Stimulated activated CD4-positive, alpha-beta T cell treated with anti-CD3 and anti-CD28 coated beads, Interleukin-12 subunit alpha, Interleukin-12 subunit beta, amount 100 ng/mL, for 48 hours (primary cell): ENCODE measurements at regions not wholly inside any gene's neighbourhood (a gene's known extent, or its start where the extent isn't known, plus 50 kb on each side); places are given as distances from the start of the nearest gene placed in this dataset.
"Not testable (repeated sequence)": the region's sequence is repeated elsewhere in the genome, so short reads cannot be mapped to it uniquely, and the experiment has no call there.

Experiments
- DNase-seq, 3 donors: peaks; one replicate each; pipeline ENCODE4 v3.0.0-alpha.2; 2020; ENCODE audit warnings: low read depth in 2 of 3, low spot score in 1 of 3

DNA sequence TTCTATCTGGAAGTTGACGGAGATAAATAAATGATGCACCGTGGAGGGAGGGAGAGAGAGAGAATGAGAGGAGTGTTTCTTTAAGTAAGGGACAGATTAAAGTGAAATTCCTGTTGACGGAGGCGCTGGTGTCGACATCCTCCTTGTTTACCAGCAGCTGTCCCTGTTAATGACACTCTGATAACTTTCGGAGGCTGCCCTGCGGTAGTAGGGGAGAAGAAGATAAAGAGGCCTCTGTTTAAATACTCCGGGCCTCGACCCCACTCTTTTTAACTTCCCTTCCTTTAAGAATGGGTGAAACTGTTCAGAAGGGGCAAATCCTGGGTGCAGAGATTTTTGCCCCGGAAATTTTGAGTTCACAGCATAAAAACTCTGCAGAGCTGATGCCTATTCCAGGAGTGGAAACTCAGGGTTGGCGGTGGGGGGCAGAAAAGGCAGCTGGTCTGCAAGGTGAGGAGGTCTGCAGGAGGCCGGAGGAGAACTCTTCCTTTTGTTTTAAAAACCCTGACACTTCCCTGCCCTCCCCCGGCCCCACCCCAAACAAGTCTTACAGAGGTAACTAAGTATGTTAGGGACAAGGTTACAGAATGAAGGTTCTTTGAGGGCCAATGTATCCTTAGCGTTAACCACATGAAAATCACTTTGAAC is 276.6 kb upstream of the NR2F2 start:
- no peak for DNase-seq

DNA sequence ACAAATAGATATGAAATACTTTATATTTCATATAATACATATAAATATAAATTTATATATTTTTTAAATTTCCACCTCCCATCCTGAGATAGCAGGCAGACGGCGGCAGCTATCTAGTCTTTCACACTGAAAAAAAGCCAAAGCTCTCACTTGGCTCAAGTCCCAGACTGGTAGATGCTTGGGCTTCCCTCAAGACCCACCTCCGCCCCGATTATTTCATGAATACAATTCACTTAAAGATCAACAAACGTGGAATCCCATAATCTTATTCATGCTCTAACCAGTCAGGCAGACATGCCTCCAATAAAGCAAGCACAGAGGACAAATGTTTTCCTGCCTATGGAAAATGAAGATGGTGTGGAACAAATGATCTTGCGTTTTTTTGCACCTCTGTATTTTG is 275.9 kb upstream of the NR2F2 start:
- DNase-seq = no peak

DNA sequence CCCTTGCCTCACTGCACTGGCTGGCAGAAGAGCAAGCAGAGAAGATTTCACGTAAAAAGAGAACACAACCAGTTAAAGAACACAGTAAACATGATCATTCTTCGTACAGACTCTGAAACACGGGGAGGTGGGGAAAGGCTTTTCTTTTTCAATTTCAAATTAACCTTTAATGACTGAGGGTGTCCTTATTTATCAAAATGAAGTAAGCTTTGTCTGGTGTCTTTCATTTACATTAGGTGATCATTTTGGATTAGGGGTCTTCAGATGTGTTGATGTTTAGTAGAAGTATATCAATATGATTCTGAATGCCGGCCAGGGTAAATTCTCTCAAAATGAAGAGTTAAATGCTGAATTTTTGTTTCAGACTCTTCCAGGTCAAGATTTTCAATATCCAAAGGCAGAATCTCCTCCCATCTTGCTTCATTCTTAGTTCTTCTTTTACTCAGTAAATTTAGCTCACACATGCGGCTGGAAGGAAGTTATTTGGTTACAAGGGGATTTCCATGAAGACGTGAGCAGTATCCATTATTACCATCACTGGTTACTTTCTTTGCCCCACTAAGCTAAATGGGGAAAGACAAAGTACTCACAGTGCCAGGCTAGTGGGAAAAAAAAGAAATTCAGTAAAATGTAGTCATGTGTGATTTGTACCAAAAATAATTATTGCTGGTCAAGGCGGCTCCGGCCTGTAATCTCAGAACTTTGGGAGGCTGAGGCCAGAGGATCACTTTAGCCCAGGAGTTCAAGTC is 272.2 kb upstream of the NR2F2 start:
- no peak for DNase-seq

DNA sequence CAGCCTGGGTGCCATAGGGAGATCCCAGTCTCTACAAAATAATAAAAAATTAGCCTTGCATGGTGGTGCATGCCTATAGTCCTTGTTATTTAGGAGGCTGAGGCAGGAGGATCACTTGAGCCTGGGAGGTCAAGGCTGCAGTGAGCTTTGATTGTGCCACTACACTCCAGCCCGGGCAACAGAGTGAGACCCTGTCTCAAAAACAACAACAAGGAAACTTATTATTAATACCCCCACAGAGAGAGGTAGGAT is 271.7 kb upstream of the NR2F2 start:
- DNase-seq = not testable (repeated sequence)

DNA sequence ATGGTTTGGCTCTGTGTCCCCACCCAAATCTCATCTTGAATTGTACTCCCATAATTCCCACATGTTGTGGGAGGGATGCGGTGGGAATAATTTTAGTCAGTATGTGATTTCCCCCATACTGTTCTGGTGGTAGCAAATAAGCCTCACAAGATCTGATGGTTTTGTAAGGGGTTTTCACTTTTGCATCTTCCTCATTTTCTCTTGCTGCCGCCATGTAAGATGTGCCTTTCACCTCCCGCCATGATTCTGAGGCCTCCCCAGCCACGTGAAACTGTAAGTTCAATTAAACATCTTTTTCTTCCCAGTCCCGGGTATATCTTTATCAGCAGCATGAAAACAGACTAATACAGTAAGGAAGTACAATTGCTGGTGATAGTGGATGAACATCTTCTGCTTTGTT is 269.9 kb upstream of the NR2F2 start:
- DNase-seq = not testable (repeated sequence)

DNA sequence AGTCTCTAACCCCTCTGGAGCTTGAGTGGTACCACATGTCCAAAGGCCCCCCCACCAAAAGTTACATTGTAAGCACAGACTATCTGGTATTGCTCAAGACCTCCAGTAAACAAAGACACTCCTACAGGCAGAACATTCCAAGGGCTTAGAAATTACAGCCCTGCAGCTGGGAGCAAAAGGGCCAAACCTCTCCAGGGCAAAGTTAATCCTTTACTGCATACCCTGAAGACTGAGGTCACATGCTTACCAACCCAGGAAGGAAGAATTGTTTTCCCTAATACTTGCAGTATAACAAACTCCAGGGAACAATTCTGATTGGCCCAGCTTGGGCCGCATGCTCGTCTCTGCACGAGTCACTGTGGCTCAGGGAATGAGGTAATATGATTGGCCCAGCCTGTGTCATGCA is 266.1 kb upstream of the NR2F2 start:
- DNase-seq = no peak

DNA sequence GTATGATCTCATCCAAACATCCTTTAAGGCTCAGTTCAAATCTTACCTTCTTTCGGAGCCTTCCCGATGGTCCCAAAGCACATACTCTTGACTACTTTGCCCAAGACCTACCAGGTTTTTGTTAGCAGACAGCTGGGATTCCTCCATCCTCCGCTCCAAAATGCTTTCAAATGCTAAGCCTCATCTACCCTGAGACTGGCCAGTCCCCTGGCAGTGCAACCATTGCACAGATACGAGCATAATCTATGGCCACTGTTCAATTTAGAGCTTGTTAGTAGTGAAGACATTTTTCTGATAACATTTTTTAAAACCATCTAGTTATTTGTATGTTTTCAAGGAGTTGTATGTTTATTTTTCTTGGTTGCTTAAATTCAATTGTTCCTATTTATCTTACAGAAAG is 264.4 kb upstream of the NR2F2 start:
- DNase-seq = no peak

DNA sequence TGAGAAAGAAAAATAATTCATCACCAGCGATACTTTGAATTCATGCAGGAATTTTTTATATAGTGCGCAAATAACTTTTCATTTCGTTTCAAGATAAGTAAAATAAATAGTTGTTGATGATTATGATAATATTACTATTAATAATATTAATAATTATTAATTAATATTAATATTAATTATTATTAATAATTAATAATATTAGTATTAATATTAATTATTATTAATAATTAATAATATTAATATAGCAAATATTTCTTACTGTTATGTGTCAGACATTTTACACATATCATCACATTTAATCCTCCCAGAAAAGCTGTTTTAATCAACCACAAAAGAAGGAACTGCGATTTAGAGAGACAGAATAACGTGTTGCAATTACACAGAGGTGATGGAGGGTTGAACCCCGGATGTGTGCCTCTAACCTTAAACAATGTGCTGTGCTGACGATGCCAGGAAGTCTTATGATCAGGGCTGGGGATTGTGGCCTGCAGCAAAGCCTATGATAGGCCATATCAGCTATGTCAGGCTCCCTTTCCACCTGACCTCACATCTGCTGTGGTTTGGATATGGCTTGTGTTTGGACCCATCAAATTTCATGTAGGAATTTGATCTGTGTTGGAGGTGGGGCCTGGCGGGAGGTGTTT is 263.5 kb upstream of the NR2F2 start:
- DNase-seq = no peak

DNA sequence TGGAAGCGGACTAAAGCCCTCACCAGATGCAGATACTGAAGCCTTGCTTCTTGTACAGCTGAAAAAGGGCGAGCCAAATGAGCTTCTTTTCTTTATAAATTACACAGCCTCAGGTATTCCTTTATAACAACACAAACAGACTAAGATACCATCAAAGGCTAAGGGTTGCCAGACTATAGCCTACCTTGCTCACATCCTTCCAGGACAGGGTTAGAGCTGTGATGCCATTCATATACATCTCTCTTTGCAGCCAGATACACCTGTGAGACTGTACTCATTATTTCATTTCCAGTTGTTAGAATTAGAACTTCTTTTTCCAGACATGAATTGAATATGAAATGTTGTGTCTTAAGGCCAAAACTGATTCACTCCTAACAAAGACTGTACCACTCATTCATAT is 262.8 kb upstream of the NR2F2 start:
- DNase-seq = no peak

DNA sequence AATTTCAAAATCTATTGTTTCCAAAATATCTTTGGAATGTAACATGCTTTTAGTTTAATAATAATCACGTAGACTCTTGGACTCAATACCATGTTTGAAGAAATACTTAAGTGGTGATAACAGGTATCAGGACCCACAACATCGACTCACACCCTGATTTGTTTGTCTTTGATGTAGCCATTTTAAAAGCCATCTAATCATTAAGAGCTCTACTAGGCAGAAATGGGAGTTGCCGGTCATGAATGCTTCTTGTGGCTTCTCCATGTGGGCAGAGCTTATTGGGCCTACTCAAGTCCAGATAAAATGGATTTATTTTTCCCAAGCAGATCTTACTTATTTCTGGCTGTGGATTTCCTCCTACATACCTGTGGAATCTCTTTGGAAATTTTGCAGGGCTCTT is 261.6 kb upstream of the NR2F2 start:
- no peak for DNase-seq

DNA sequence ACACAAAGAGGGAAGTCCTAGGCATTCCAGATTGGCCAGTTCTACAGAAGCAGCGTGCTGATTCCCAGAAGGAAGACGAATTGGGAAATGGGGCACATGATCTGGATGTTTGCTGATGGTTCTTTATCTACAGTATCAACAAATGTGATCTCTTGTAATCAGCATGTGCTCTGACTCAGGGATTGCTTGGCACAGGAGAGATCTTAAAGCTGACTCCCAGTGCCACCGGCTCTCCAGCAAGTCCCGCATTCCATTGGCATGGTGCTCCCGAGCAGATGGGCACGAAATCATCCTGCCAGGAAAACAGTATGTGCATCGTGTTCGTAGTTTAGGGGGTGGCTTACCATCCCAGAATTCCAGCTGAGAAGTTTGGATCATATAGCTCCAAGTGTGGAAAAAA is 259.9 kb upstream of the NR2F2 start:
- DNase-seq = no peak

DNA sequence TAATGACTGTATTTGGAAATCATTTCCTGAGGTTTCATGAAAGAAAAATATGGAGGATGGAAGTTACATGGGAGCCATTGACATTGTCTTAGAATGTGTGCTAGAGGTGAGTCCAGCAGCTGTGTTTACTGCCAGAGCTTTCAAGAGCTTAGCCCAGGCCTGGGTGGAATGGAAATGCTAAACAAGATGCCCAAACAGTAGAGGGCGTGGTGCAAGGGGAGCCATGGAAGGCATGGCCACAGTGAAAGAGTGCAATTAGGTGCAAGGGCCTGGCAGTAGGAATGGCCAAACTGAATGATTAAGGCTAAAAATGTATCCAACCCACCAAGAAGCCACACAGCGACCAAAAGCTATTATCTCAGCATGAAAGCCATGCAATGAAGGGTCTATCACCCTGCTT is 257.7 kb upstream of the NR2F2 start:
- no peak for DNase-seq

DNA sequence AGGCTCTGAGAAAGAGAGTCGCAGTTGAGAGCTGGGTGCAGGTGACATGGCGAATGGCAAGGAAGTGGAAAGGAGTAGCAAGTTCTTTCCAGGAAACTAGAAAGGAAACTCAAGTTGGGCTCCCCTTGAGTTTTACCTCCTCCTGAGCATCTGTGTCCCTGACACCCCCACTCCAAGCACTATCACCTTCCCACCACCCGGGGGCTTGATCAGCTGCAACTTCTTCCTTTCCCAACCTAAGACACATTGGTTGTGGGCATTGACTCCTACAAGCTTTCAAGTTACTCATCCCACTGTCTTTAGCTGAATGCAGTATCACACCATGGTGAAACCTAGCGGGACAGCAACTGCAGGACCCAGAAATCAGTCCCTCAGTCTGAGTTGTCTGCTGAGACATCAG is 256.6 kb upstream of the NR2F2 start:
- no peak for DNase-seq

DNA sequence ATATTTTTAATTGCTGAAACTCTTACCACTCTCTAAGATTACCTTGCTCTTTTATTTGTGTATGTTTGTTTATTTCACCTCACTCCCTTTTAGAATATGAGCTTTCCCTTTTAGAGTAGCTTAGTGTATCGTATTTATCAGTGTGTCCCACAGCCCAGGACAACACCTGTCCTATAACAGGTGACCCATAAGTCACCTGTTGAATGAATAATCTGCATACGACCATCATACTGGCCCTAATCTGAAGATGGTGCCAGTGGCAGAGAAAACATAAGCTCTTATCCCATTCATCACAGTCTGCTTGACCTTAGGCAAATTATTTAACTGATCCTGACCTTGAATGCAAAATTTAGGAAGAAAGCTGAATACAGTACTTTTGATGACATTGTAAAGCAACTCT is 254.6 kb upstream of the NR2F2 start:
- no peak for DNase-seq

DNA sequence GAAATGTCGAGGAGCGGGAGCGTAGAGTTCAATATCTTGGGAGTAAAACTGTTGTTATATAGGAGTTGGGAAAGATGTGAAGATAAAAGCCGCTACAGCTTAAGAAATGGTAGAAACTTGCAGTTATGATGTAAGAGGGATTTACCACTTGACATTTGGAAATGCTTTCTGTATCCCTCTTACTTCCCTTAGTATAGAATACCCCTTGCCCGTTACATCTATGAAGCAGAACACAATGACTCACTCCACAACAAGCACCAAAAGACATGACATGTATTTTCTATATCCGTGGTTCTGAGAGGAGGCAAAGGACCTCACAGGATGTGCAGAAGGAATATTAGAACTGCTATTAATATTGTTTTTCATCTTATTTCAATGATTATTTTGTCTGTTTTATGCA is 254.2 kb upstream of the NR2F2 start:
- DNase-seq = no peak

DNA sequence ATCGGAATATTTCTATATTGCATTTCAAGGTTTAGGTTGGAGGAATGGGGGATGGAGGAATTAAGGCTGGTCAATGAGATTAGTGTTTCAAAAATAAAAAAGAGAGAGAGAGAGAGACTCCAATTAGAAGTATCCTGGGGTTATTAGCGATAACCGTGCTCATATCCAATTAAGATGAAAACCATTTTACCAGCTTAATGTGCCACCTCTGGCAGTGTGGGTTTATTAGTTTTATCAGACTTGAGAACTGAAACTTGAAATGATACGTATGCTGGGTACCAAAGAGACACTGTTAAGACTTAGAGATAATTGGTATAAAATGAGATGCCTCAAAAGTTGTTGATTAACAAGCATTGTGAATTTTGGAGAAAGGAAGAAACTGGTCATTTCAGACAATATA is 251.5 kb upstream of the NR2F2 start:
- DNase-seq = no peak

DNA sequence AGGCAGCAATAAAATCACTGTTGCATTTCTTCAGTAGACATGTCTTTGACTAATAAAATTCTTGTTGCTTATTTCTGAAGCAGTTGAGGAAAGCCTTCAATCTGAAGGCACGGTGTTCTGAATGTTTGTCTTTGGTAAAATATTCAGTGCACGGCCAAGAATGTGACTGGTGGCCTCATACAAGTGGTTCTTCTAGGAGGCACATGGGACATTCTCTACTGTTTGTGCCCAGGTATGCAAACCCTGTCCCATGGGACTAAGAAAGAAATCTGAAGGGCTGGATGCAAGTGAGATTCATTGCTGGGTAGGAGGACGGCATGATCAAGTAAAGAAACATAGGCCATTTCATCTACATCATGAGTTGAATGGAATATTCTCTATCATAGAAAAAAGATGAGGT is 250.6 kb upstream of the NR2F2 start:
- DNase-seq = no peak

DNA sequence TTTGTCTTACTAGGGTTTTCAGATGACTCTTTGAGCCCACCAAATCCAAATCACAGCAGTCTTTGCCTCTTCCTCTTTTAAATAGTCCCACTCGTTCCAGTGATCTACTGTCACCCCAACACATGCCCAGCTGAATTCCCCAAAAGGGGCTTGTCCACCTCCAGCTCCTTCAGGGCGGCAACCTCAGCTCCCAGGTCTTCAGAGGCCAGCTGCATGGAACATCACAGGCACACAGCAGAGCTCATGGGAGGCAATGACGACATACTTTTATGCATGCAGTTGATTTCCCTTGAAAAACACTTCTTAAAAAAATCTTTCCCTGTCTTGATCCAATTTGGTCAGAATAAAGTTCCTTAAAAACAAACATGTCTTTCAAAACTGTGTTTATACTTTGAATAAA is 244.3 kb upstream of the NR2F2 start:
- no peak for DNase-seq

DNA sequence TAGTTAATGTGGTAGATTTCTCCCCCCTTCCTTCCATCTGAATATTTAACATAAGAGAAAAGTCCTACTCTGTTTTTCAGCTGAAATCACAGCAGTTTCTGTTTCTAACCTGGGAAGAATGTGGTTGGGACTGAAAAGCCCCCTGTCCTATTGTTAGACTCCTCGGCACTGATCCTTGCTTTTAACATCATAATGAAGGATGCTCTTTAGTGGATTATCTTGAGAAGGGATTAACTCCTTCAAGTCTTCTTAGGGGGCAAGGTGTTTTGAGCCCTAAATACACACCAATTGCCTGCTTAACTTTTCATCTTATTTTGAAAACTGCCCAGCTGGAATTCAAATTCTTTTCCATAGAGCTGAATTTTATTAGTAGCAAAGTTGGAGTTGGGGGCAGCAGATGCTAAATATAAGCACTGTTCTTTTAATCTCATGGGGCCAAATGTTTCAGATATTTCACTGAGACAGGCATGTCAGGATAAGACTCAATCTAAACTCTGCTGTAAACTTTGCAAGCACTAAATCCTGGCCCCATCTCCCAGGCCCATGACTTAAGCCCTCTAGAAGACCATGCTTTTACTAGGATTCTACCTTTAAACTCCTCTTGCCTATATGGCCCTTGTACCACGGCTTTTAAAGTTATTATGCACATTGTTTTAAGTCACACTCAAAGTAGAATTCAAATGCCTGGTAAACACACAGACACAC is 243.2 kb upstream of the NR2F2 start:
- DNase-seq = no peak

DNA sequence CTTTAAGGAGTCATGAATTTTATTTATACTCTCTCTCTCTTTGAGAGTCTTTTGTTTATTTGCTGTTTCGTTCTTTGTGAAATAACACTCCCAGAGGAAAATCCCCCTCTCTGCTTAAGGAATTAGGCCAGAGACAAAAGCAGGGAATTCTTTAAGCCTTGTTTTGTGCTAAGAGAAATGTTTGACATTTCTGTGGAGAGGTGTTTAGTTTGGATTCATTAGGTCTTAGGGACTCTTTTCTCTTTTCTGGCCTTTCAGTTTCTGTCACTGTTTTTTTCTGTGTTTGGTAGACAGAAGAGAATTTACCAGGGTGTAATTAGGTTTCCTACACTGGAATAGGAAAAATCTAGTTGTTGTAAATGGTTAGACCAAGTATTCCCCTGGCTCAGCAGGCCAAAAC is 241.8 kb upstream of the NR2F2 start:
- DNase-seq = no peak

DNA sequence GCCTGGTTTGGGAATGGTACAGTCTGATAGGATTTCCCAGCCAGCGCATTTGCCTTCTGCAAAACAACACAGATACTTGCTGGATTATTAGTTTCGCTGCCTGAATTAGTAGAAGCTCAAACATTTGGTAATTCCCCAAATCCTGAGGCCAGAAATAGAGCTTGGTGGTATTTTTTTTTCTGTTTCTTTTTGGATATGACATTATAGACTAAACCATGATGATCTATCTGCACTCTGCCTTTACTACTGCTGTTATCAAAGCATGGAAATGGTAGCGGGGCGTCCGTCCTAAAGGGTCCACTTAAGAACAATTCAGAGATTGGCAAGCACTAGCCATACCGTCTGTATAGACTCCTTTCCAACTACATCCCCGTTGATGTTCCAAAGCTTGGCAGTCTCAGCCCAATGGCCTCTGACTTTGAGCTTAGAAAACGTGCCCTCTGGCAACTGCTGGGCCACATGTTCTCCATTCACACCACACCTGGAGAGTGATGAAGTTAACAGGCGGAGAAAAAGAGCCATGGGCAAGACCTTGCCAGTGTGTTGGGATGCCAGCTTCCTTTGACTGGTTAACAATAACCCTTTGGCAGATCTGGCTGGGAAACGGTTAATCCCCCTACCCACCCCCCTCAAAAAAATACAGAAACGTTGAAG is 241.0 kb upstream of the NR2F2 start:
- DNase-seq = no peak

DNA sequence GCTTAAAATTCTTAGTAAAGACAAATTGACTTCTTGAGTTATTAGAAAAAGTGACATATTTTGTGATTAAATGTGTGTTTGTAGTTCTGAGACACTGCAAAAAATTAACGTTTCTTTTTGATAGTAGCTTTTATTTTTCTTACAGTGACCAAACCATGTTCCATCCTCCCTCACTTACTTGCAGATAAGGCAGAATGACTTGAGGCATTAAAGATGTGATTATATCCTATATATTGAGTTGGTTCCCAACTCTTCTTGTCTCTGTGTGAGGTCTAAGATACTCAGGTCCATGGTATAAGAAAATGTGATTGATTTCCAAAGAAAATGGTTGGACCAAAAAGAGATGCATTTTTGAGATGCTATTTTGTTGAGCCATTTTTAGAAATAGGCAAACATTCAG is 238.3 kb upstream of the NR2F2 start:
- DNase-seq = no peak
